CD8-positive, alpha-beta memory T cell (primary cell): ENCODE measurements at regions not wholly inside any gene's neighbourhood (a gene's known extent, or its start where the extent isn't known, plus 50 kb on each side); places are given as distances from the start of the nearest gene placed in this dataset.

Experiments
- CTCF ChIA-PET: fragments of 350-600 bp; sonication (Branson Sonifier 250); formaldehyde crosslinking; loops from one replicate; lab custom pipeline; 2021; ENCODE audit warnings: antibody characterized with exemption; lab: Charles Lee
- POLR2A ChIA-PET: fragments of 350-600 bp; sonication (Branson Sonifier 250); formaldehyde crosslinking; loops from one replicate; lab custom pipeline; 2021; ENCODE audit warnings: antibody characterized with exemption; lab: Charles Lee
- DNase-seq, 5 donors: peaks; one replicate each; pipeline versions ENCODE4 v3.0.0 to v3.0.0-alpha.2; 2020 to 2022; ENCODE audit warnings: mixed read lengths in 1 of 5
- H3K27ac ChIP-seq: one replicate; pipeline ENCODE4 v1.7.0; 2013; ENCODE audit warnings: low read depth, mild to moderate bottlenecking, low read length, moderate library complexity
- H3K27me3 ChIP-seq: 2 replicates; pipeline ENCODE4 v1.7.0; 2013; ENCODE audit warnings: low read length, mild to moderate bottlenecking; ENCODE audit not compliant: insufficient read depth, poor library complexity, severe bottlenecking
- H3K36me3 ChIP-seq: 2 replicates; pipeline ENCODE4 v1.7.0; 2013; ENCODE audit warnings: mild to moderate bottlenecking, low read length, moderate library complexity; ENCODE audit not compliant: insufficient read depth
- H3K4me1 ChIP-seq: 2 replicates; pipeline ENCODE4 v1.7.0; 2013; ENCODE audit warnings: mild to moderate bottlenecking, low read length, moderate library complexity; ENCODE audit not compliant: insufficient read depth
- H3K4me3 ChIP-seq: 2 replicates; pipeline ENCODE4 v1.7.0; 2013; ENCODE audit warnings: mild to moderate bottlenecking, low read length
- H3K9me3 ChIP-seq: 2 replicates; pipeline ENCODE4 v1.7.0; 2013; ENCODE audit warnings: mild to moderate bottlenecking, low read length
- H3K27ac Mint-ChIP-seq, 8 donors: one replicate each; pipeline ENCODE4 v1.8.0; 2020 to 2021; ENCODE audit warnings: mixed read lengths in 8 of 8, mild to moderate bottlenecking in 6 of 8, inconsistent platforms in 3 of 8, moderate library complexity in 3 of 8
- H3K27me3 Mint-ChIP-seq, 2 donors: one replicate each; pipeline ENCODE4 v1.8.0; 2020 to 2021; ENCODE audit warnings: mixed read lengths in 2 of 2, mild to moderate bottlenecking in 1 of 2, moderate library complexity in 1 of 2
- H3K36me3 Mint-ChIP-seq, 3 donors: one replicate each; pipeline ENCODE4 v1.8.0; 2020 to 2021; ENCODE audit warnings: mixed read lengths in 3 of 3, inconsistent platforms in 1 of 3, mild to moderate bottlenecking in 1 of 3
- H3K4me1 Mint-ChIP-seq, 3 donors: one replicate each; pipeline ENCODE4 v1.8.0; 2020 to 2021; ENCODE audit warnings: mixed read lengths in 3 of 3, inconsistent platforms in 1 of 3, mild to moderate bottlenecking in 1 of 3
- H3K4me3 Mint-ChIP-seq, 7 donors: one replicate each; pipeline ENCODE4 v1.8.0; 2020 to 2021; ENCODE audit warnings: mixed read lengths in 7 of 7, mild to moderate bottlenecking in 6 of 7, moderate library complexity in 4 of 7, inconsistent platforms in 2 of 7
- H3K9me3 Mint-ChIP-seq, 5 donors: one replicate each; pipeline ENCODE4 v1.8.0; 2020 to 2022; ENCODE audit warnings: mixed read lengths in 5 of 5, mild to moderate bottlenecking in 3 of 5, moderate library complexity in 2 of 5, inconsistent platforms in 1 of 5

GRCh38 chr10:43731486-43731885, 82.8 kb upstream of the ZNF32 start:
- Histone ChIP-seq H3K27me3 (no peaks in the 10 kb centered on the region), H3K4me3 (no peak overlapping the region), H3K36me3 (no peaks in the 10 kb centered on the region), H3K4me1 (no peaks in the 10 kb centered on the region), H3K27ac (no peak overlapping the region), H3K9me3 (no peaks in the 10 kb centered on the region)
- H3K36me3 Mint-ChIP-seq: peaks cover 0 to 11% (median 0%) of the 10 kb centered on the region in 3 donors
- peaks cover 16% of the 10 kb centered on the region in 2 donors for H3K27me3 Mint-ChIP-seq
- H3K27ac Mint-ChIP-seq: no peak overlapping the region
- peaks cover 20 to 33% (median 26%) of the 10 kb centered on the region in 5 donors for H3K9me3 Mint-ChIP-seq
- ChIA-PET POLR2A (no interaction called here), CTCF (no interaction called here)
- DNase-seq: no peak
- H3K4me1 Mint-ChIP-seq: no peaks in the 10 kb centered on the region
- no peak overlapping the region for H3K4me3 Mint-ChIP-seq

DNA sequence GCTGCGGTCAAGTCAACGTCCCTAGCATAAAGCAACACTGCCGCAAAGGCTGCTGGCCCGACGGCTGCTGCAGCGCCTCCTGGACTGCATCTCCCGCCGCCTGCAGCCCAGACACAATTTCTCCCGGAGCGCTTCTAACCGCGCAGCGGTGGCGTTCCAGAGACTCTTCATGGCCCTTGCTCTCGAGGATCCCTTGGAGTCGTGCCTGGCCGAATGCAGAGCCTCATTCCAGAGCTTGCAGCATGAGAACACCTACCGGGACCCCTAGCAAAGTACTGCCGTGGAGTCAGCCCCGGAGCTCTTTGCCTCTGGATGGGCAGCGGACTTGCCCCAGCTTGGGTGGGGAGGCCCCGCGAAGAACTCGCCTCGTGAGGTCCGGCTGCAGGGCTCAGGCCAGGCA, 79.7 kb upstream of the ZNF32 start:
- Histone ChIP-seq H3K27ac (no peak overlapping the region), H3K4me3 (no peak overlapping the region), H3K9me3 (no peaks in the 10 kb centered on the region), H3K27me3 (no peaks in the 10 kb centered on the region), H3K36me3 (no peaks in the 10 kb centered on the region), H3K4me1 (no peaks in the 10 kb centered on the region)
- Mint-ChIP-seq H3K27ac (no peak overlapping the region), H3K4me3 (no peak overlapping the region), H3K4me1 (no peaks in the 10 kb centered on the region), H3K9me3 (peaks cover 27 to 49% (median 36%) of the 10 kb centered on the region in 5 donors), H3K27me3 (peaks cover 17 to 27% of the 10 kb centered on the region in 2 donors), H3K36me3 (peaks cover 0 to 18% (median 0%) of the 10 kb centered on the region in 3 donors)
- CTCF ChIA-PET: no interaction called here
- POLR2A ChIA-PET: no interaction called here
- DNase-seq: no peak

- peaks cover 27 to 49% (median 36%) of the 10 kb centered on the region in 5 donors for H3K9me3 Mint-ChIP-seq
- ChIA-PET POLR2A (no interaction called here), CTCF (no interaction called here)
- DNase-seq: no peak
- Histone ChIP-seq H3K27ac (no peak overlapping the region), H3K9me3 (no peaks in the 10 kb centered on the region), H3K36me3 (no peaks in the 10 kb centered on the region), H3K27me3 (no peaks in the 10 kb centered on the region), H3K4me1 (no peaks in the 10 kb centered on the region), H3K4me3 (no peak overlapping the region)
- H3K27me3 Mint-ChIP-seq: peaks cover 17 to 27% of the 10 kb centered on the region in 2 donors
- no peaks in the 10 kb centered on the region for H3K4me1 Mint-ChIP-seq
- no peak overlapping the region for H3K4me3 Mint-ChIP-seq
- no peak overlapping the region for H3K27ac Mint-ChIP-seq
- peaks cover 0 to 18% (median 0%) of the 10 kb centered on the region in 3 donors for H3K36me3 Mint-ChIP-seq
Observed at GRCh38 chr10:43727935-43728334, 79.3 kb upstream of the ZNF32 start.

- no peaks in the 10 kb centered on the region for H3K27me3 ChIP-seq
- H3K27me3 Mint-ChIP-seq: peaks cover 14 to 20% of the 10 kb centered on the region in 2 donors
- DNase-seq: no peak
- no peaks in the 10 kb centered on the region for H3K9me3 ChIP-seq
- no peaks in the 10 kb centered on the region for H3K36me3 Mint-ChIP-seq
- H3K27ac ChIP-seq: no peak overlapping the region
- H3K4me1 ChIP-seq: no peaks in the 10 kb centered on the region
- POLR2A ChIA-PET: no interaction called here
- peaks cover 0 to 5% (median under 1%) of the 10 kb centered on the region in 5 donors for H3K9me3 Mint-ChIP-seq
- no peak overlapping the region for H3K27ac Mint-ChIP-seq
- no peaks in the 10 kb centered on the region for H3K4me1 Mint-ChIP-seq
- no peaks in the 10 kb centered on the region for H3K36me3 ChIP-seq
- no peak overlapping the region for H3K4me3 Mint-ChIP-seq
- no peak overlapping the region for H3K4me3 ChIP-seq
- CTCF ChIA-PET: no interaction called here
Observed at GRCh38 chr10:43715334-43715733, 66.7 kb upstream of the ZNF32 start.

GRCh38 chr10:43712821-43713584, 64.3 kb upstream of the ZNF32 start:
- no peaks in the 10 kb centered on the region for H3K9me3 ChIP-seq
- no peaks in the 10 kb centered on the region for H3K4me1 ChIP-seq
- ChIA-PET CTCF (no interaction called here), POLR2A (no interaction called here)
- Mint-ChIP-seq H3K27ac (no peak overlapping the region), H3K36me3 (no peaks in the 10 kb centered on the region), H3K4me1 (no peaks in the 10 kb centered on the region), H3K4me3 (no peak overlapping the region), H3K27me3 (peaks cover 7 to 10% of the 10 kb centered on the region in 2 donors), H3K9me3 (peaks cover 0 to 3% (median 0%) of the 10 kb centered on the region in 5 donors)
- no peak for DNase-seq
- no peaks in the 10 kb centered on the region for H3K36me3 ChIP-seq
- no peak overlapping the region for H3K4me3 ChIP-seq
- H3K27ac ChIP-seq: no peak overlapping the region
- no peaks in the 10 kb centered on the region for H3K27me3 ChIP-seq

GRCh38 chr10:43710772-43711471, 62.2 kb upstream of the ZNF32 start:
- Mint-ChIP-seq H3K27me3 (peaks cover 0 to 3% of the 10 kb centered on the region in 2 donors), H3K36me3 (no peaks in the 10 kb centered on the region), H3K9me3 (peaks cover 0 to 2% (median 0%) of the 10 kb centered on the region in 5 donors), H3K27ac (no peak overlapping the region), H3K4me1 (no peaks in the 10 kb centered on the region), H3K4me3 (no peak overlapping the region)
- no peaks in the 10 kb centered on the region for H3K4me1 ChIP-seq
- DNase-seq: no peak
- H3K27me3 ChIP-seq: no peaks in the 10 kb centered on the region
- POLR2A ChIA-PET: no interaction called here
- H3K36me3 ChIP-seq: no peaks in the 10 kb centered on the region
- CTCF ChIA-PET: no interaction called here
- no peak overlapping the region for H3K4me3 ChIP-seq
- no peaks in the 10 kb centered on the region for H3K9me3 ChIP-seq
- no peak overlapping the region for H3K27ac ChIP-seq

DNA sequence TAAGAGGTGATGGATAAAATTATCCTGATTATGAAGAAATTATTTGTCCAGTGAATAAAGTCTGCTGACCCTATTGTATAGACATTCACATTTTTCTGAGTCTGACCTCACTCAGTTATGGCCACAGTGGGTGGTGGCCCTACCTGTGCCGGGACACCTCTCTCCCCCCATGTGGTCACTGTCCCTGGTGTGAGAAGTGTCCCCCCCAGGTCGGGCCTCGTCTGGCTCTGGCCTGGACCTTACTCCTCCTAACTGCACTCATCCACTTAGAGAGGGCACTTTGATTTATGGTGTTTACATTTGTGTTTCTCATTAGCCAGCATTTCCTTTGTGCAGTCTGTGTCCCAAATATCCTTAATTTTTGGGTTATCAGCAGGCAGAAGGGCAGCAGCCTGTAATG, 59.6 kb upstream of the ZNF32 start:
- Histone ChIP-seq H3K27me3 (no peaks in the 10 kb centered on the region), H3K4me3 (no peak overlapping the region), H3K36me3 (no peaks in the 10 kb centered on the region), H3K4me1 (no peaks in the 10 kb centered on the region), H3K9me3 (no peaks in the 10 kb centered on the region), H3K27ac (no peak overlapping the region)
- peaks cover 0 to 3% of the 10 kb centered on the region in 2 donors for H3K27me3 Mint-ChIP-seq
- H3K9me3 Mint-ChIP-seq: peaks cover 0 to 2% (median 0%) of the 10 kb centered on the region in 5 donors
- no peaks in the 10 kb centered on the region for H3K36me3 Mint-ChIP-seq
- H3K4me3 Mint-ChIP-seq: no peak overlapping the region
- POLR2A ChIA-PET: no interaction called here
- CTCF ChIA-PET: no interaction called here
- no peak for DNase-seq
- no peak overlapping the region for H3K27ac Mint-ChIP-seq
- H3K4me1 Mint-ChIP-seq: no peaks in the 10 kb centered on the region

- no peak overlapping the region for H3K27ac ChIP-seq
- H3K27me3 ChIP-seq: no peaks in the 10 kb centered on the region
- Mint-ChIP-seq H3K4me3 (no peak overlapping the region), H3K4me1 (no peaks in the 10 kb centered on the region), H3K9me3 (peaks cover 0 to 2% (median 0%) of the 10 kb centered on the region in 5 donors), H3K27ac (no peak overlapping the region), H3K27me3 (peaks cover 0 to 1% of the 10 kb centered on the region in 2 donors), H3K36me3 (no peaks in the 10 kb centered on the region)
- no peak for DNase-seq
- no peaks in the 10 kb centered on the region for H3K4me1 ChIP-seq
- no peaks in the 10 kb centered on the region for H3K36me3 ChIP-seq
- H3K9me3 ChIP-seq: no peaks in the 10 kb centered on the region
- POLR2A ChIA-PET: no interaction called here
- H3K4me3 ChIP-seq: no peak overlapping the region
- CTCF ChIA-PET: no interaction called here
Observed at GRCh38 chr10:43707770-43708169, 59.1 kb upstream of the ZNF32 start.
